ENCODE measurements at regions not wholly inside any gene's neighbourhood (a gene's known extent, or its start where the extent isn't known, plus 50 kb on each side); places are given as distances from the start of the nearest gene placed in this dataset.

DNA sequence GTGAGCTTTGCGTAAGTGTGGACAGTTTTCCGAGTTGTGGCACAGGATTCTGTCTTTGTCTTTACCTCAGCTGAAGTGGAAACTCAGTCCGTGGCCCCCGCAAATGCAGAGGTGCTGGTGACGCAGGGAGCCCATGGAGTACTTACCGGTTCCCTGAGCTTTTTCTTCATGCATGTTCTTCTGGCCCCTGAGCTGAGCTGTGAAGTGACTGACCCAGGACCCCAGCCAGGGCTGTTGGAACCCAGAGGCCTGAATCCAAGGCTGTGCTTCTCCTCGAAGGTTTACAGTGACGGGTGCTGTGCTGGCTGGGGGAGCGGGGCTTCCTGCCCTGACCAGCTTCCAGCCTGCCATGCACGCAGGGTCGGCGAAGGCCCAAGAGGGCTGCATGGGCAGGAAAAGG is 223.5 kb downstream of the GLRX3 start:
- Mint-ChIP-seq H3K9me3 (no peaks in the 10 kb centered on the region), H3K4me1 (peaks cover 9% of the 10 kb centered on the region in 2 experiments), H3K4me3 (no peak overlapping the region), H3K36me3 (ENCODE audit: insufficient read depth in 1 of 3, low read depth in 3 of 3) (no peaks in the 10 kb centered on the region; a peak in 1 of 7 replicates), H3K27ac (no peak overlapping the region), H3K27me3 (ENCODE audit: low read depth) (peaks cover under 1% of the 10 kb centered on the region)
- Histone ChIP-seq H3K27ac (ENCODE audit: insufficient read length, low read depth, low read length) (no peak overlapping the region), H3K79me1 (ENCODE audit: insufficient read depth, low read depth, low read length, poor library complexity, severe bottlenecking) (no peaks in the 10 kb centered on the region), H3K4ac (ENCODE audit: low read depth, low read length) (no peak overlapping the region), H3K23me2 (ENCODE audit: insufficient read length, low read depth, low read length, poor library complexity, severe bottlenecking) (no peaks in the 10 kb centered on the region), H3K9me3 (ENCODE audit: control insufficient read depth, low read depth, low read length) (no peaks in the 10 kb centered on the region), H4K91ac (ENCODE audit: insufficient read length, low read depth, low read length) (no peak overlapping the region), H3K4me2 (ENCODE audit: insufficient read depth, insufficient read length, low read length) (no peak overlapping the region), H3K56ac (ENCODE audit: insufficient read length, low read depth, low read length) (no peak overlapping the region), H4K20me1 (ENCODE audit: control insufficient read depth, insufficient read depth, insufficient read length) (no peaks in the 10 kb centered on the region), H4K8ac (replicated peaks; ENCODE audit: insufficient read length, low read depth, low read length) (no peak overlapping the region), H2AFZ (ENCODE audit: low read length) (no peak overlapping the region), H3K9ac (ENCODE audit: extremely low read depth, insufficient read length, low read length) (no peak overlapping the region), H2BK15ac (ENCODE audit: low read depth, low read length) (no peak overlapping the region), H3K23ac (ENCODE audit: insufficient read length, low read depth, low read length) (no peak overlapping the region), H3T11ph (ENCODE audit: low read length) (no peak overlapping the region), H2BK5ac (ENCODE audit: insufficient read length, low read length) (no peak overlapping the region), H3K14ac (ENCODE audit: insufficient read depth, low read length) (no peak overlapping the region), H3K18ac (ENCODE audit: insufficient read length, low read depth, low read length) (no peak overlapping the region), H3K27me3 (ENCODE audit: insufficient read depth, low read length) (no peaks in the 10 kb centered on the region), H3K79me2 (ENCODE audit: insufficient read depth, low read length) (no peaks in the 10 kb centered on the region), H4K5ac (ENCODE audit: insufficient read length, low read depth, low read length) (no peak overlapping the region), H2BK120ac (ENCODE audit: low read depth, low read length, poor library complexity, severe bottlenecking) (no peak overlapping the region), H3K4me1 (ENCODE audit: insufficient read depth, low read length) (no peaks in the 10 kb centered on the region; the same call in 1 of the 2 replicates), H2AK5ac (ENCODE audit: insufficient read length, low read length) (no peak overlapping the region), H2BK12ac (ENCODE audit: insufficient read length, low read depth, low read length) (no peak overlapping the region), H2BK20ac (ENCODE audit: low read depth, low read length, poor library complexity, severe bottlenecking) (no peak overlapping the region)
- TF ChIP-seq CTCF (conservative IDR thresholded peaks at IDR 0.05), result no peak
- no CpG with 5 or more reads among the region's 12 CpGs for WGBS (ENCODE audit: extremely low coverage, insufficient read length, low lambda C conversion rate)
- DNase-seq, result no peak

Measured in H9 (cell line).